Uterus (tissue), 3 donors: ENCODE measurements at regions not wholly inside any gene's neighbourhood (a gene's known extent, or its start where the extent isn't known, plus 50 kb on each side); places are given as distances from the start of the nearest gene placed in this dataset.
"Not testable (repeated sequence)": the region's sequence is repeated elsewhere in the genome, so short reads cannot be mapped to it uniquely, and the experiment has no call there.

Experiments used
- DNase-seq, 2 donors: peaks; one replicate each; pipeline ENCODE4 v3.0.0-alpha.2; 2019 to 2020
- H3K27ac ChIP-seq, 2 donors: fragments of 200-600 bp; sonication (generic); 1 replicate in 1 of 2; 2 replicates in 1 of 2; pipeline ENCODE4 v1.5.1; 2016 to 2018
- H3K27me3 ChIP-seq, 2 donors: fragments of 200-600 bp; sonication (generic); one replicate each; pipeline ENCODE4 v1.5.1; 2018 to 2019; ENCODE audit warnings: control low read depth in 1 of 2
- H3K36me3 ChIP-seq, 2 donors: fragments of 200-600 bp; sonication (generic); one replicate each; pipeline ENCODE4 v1.5.1; 2019; ENCODE audit warnings: control low read depth in 1 of 2
- H3K4me1 ChIP-seq, 2 donors: fragments of 200-600 bp; sonication (generic); one replicate each; pipeline ENCODE4 v1.5.1; 2018 to 2019; ENCODE audit warnings: control low read depth in 1 of 2
- H3K4me3 ChIP-seq, 2 donors: fragments of 200-600 bp; sonication (generic); 1 replicate in 1 of 2; 2 replicates in 1 of 2; pipeline ENCODE4 v1.5.1; 2018 to 2019; ENCODE audit warnings: mild to moderate bottlenecking in 1 of 2
- H3K9me3 ChIP-seq, 2 donors: fragments of 200-600 bp; sonication (generic); one replicate each; pipeline ENCODE4 v1.5.1; 2019; ENCODE audit warnings: control low read depth in 1 of 2
- CTCF ChIP-seq, 4 experiments: fragments of 200-600 bp in 2 of 4; fragments of 450-650 bp in 2 of 4; sonication (generic) in 2 of 4; IDR thresholded peaks; one replicate each; pipeline ENCODE4 v1.5.1; 2016 to 2019; ENCODE audit warnings: antibody characterized with exemption in 4 of 4, mild to moderate bottlenecking in 2 of 4, moderate library complexity in 1 of 4
- POLR2A ChIP-seq, 2 donors: fragments of 450-650 bp; IDR thresholded peaks; one replicate each; pipeline ENCODE4 v1.6.1; 2016; ENCODE audit warnings: antibody characterized with exemption in 2 of 2, mild to moderate bottlenecking in 1 of 2, moderate library complexity in 1 of 2
- intact Hi-C: fragments of 100-400 bp; cut with DNase I; formaldehyde crosslinking; loops from one replicate; pipeline ENCODE4 v1.15.1; 2023; ENCODE audit warnings: low total_unique reads
- donor health status: DM: yes; HTN: yes; CAD: no.

- Histone ChIP-seq H3K4me3 (no peak overlapping the region), H3K9me3 (no peaks in the 10 kb centered on the region), H3K4me1 (no peaks in the 10 kb centered on the region), H3K27me3 (no peaks in the 10 kb centered on the region), H3K36me3 (no peaks in the 10 kb centered on the region), H3K27ac (no peak overlapping the region)
- no peak for DNase-seq
- no peak for TF ChIP-seq POLR2A (IDR thresholded peaks at IDR 0.05)
- TF ChIP-seq CTCF (IDR thresholded peaks at IDR 0.05) = no peak
- intact Hi-C loops = no loop called here
Measured at GRCh38 chr20:51931371-51931781, 129.1 kb upstream of the SALL4 start.

- Histone ChIP-seq H3K27me3 (no peaks in the 10 kb centered on the region), H3K4me3 (no peak overlapping the region)
- intact Hi-C loops = no loop called here
Measured at GRCh38 chr20:51930775-51931174, 128.5 kb upstream of the SALL4 start.

GRCh38 chr20:51928931-51929330 lies 126.6 kb upstream of the SALL4 start:
- no peak overlapping the region for H3K4me3 ChIP-seq
- intact Hi-C loops = no loop called here
- TF ChIP-seq POLR2A (IDR thresholded peaks at IDR 0.05) (no peak), CTCF (IDR thresholded peaks at IDR 0.05) (no peak)
- H3K36me3 ChIP-seq = no peaks in the 10 kb centered on the region
- no peak overlapping the region for H3K27ac ChIP-seq
- H3K27me3 ChIP-seq = no peaks in the 10 kb centered on the region
- no peak for DNase-seq
- no peaks in the 10 kb centered on the region for H3K4me1 ChIP-seq
- no peaks in the 10 kb centered on the region for H3K9me3 ChIP-seq

More at GRCh38 chr20:51930775-51931174, 128.5 kb upstream of the SALL4 start:
- Histone ChIP-seq H3K27ac (no peak overlapping the region), H3K36me3 (no peaks in the 10 kb centered on the region), H3K9me3 (no peaks in the 10 kb centered on the region), H3K4me1 (no peaks in the 10 kb centered on the region)
- TF ChIP-seq POLR2A (IDR thresholded peaks at IDR 0.05) (no peak), CTCF (IDR thresholded peaks at IDR 0.05) (no peak)
- no peak for DNase-seq

- intact Hi-C loops, H3K36me3 ChIP-seq, H3K9me3 ChIP-seq, H3K4me1 ChIP-seq, H3K27me3 ChIP-seq, H3K27ac ChIP-seq, DNase-seq, H3K4me3 ChIP-seq: not testable (repeated sequence)
Measured at GRCh38 chr20:51927970-51928369, 125.6 kb upstream of the SALL4 start.

GRCh38 chr20:51926670-51927305 lies 124.5 kb upstream of the SALL4 start:
- TF ChIP-seq POLR2A (IDR thresholded peaks at IDR 0.05) (no peak), CTCF (IDR thresholded peaks at IDR 0.05) (no peak)
- no peak overlapping the region for H3K27ac ChIP-seq
- H3K4me3 ChIP-seq = no peak overlapping the region
- intact Hi-C loops = no loop called here
- no peak for DNase-seq
- H3K36me3 ChIP-seq = no peaks in the 10 kb centered on the region
- no peaks in the 10 kb centered on the region for H3K9me3 ChIP-seq
- H3K4me1 ChIP-seq = no peaks in the 10 kb centered on the region
- no peaks in the 10 kb centered on the region for H3K27me3 ChIP-seq

GRCh38 chr20:51924509-51924908 lies 122.2 kb upstream of the SALL4 start:
- Histone ChIP-seq H3K4me3 (no peak overlapping the region), H3K9me3 (no peaks in the 10 kb centered on the region), H3K36me3 (no peaks in the 10 kb centered on the region), H3K27ac (no peak overlapping the region), H3K4me1 (no peaks in the 10 kb centered on the region), H3K27me3 (no peaks in the 10 kb centered on the region)
- TF ChIP-seq CTCF (IDR thresholded peaks at IDR 0.05) (no peak), POLR2A (IDR thresholded peaks at IDR 0.05) (no peak)
- DNase-seq = no peak
- intact Hi-C loops = no loop called here
